GM18909 (cell line): ENCODE measurements at regions not wholly inside any gene's neighbourhood (a gene's known extent, or its start where the extent isn't known, plus 50 kb on each side); places are given as distances from the start of the nearest gene placed in this dataset.

Source experiments
- ATAC-seq: cut with Tn5 transposase; IDR thresholded peaks from one replicate; pipeline ENCODE4 v1.9.1; 2021; ENCODE audit warnings: mild to moderate bottlenecking; ENCODE audit not compliant: unreplicated experiment, poor library complexity

DNA sequence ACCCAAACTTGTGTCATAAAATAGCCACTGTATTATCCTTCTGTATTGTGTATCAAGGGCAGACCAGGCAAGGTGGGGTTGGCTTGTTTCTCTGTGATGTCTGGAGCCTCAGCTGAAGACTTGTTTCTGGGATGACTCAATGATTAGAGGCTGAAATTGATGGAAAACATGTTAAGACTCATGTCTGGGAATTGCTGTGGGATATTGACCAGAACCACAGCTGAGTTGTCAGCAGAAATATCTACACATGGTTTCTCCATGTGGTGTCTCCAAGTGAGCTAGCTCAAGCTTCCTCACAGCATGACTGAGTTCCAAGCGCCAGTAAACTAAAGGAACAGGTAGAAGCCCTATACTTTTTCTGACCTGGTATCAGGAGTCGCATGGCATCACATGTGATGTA, 128.5 kb upstream of the SYNDIG1 start:
- ATAC-seq, result no peak

DNA sequence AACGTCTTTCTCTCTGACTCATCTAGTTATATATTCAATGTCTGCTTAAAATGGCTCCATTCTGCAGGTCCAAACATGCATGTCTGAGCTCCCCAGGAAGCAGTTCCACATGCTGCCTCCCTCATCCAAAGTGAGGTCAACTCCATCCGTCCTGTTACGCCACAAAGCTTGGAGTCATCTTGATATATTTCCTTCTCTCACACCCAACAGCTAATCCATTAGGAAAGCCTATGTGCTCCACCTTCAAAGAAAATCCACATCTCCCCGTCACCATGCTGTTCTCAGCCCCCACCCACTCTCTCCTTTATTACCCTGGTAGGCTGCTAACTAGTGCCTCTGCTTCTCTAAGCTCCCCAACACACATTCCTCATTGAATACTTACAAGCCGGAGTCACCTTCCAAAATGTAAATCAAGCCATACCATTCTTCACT, 130.2 kb upstream of the SYNDIG1 start:
- ATAC-seq, result no peak

GRCh38 chr20:24337551-24337950, 131.9 kb upstream of the SYNDIG1 start:
- no peak for ATAC-seq

GRCh38 chr20:24337069-24337468, 132.4 kb upstream of the SYNDIG1 start:
- no peak for ATAC-seq

DNA sequence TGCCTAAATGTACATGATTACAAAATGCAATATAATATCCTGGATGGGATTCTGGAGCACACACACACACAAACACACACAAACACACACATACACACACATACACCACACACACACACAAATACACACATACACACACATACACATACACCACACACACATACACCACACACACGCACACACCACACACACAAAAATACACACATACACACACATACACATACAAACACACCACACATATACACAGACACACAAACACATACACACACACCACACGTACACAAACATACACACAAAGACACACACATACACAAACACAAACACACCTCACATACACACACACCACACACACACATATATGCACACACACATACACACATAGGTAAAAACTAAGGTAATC, 134.6 kb upstream of the SYNDIG1 start:
- ATAC-seq, result no peak

GRCh38 chr20:24332956-24333355, 136.5 kb upstream of the SYNDIG1 start:
- ATAC-seq, result no peak

DNA sequence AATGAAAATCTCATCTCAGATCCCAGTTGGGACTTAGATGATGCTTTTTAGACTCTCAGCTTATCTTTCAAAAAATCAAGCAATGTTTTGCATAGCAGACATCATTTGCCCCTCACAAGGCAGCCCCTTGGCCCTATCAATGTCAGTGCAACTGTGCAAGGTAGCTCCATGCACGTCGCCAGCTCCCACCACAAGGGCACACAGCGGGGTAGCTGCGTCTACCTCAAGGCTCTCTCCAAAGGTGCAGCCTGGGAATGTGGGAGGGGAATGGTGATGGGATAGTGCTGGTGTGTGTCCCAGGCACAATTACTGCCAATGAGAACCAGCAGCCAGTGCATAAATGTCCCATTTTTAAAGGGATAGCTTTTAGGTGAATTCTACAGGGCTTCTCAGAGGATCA, 137.5 kb upstream of the SYNDIG1 start:
- no peak for ATAC-seq

GRCh38 chr20:24328901-24329300, 140.5 kb upstream of the SYNDIG1 start:
- no peak for ATAC-seq

- ATAC-seq, result no peak
Measured at GRCh38 chr20:24321973-24322372, 147.5 kb upstream of the SYNDIG1 start.

GRCh38 chr20:24318569-24319352, 150.7 kb upstream of the SYNDIG1 start:
- ATAC-seq, result no peak

GRCh38 chr20:24317224-24317623, 152.2 kb upstream of the SYNDIG1 start:
- ATAC-seq, result no peak

GRCh38 chr20:24316731-24317130, 152.7 kb upstream of the SYNDIG1 start:
- no peak for ATAC-seq

DNA sequence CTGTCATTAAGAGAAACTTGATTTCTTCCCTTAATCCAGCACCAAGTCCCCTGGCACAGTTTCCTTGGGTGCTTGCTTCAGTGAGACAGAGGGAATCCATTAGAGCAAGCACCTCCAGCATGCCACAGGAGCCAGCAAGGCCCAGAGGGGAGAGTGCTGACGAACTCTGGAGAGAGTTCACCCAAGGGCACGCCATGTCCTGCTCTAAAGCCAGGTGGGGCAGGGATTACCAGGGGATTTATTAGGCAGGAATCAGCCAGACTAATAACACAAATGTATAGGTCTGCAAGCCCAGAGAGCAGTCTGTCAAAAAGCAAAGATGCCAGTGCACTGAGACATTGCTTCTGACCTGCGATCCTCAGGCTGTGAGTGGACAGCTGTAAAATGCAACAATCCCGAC, 155.4 kb upstream of the SYNDIG1 start:
- no peak for ATAC-seq

DNA sequence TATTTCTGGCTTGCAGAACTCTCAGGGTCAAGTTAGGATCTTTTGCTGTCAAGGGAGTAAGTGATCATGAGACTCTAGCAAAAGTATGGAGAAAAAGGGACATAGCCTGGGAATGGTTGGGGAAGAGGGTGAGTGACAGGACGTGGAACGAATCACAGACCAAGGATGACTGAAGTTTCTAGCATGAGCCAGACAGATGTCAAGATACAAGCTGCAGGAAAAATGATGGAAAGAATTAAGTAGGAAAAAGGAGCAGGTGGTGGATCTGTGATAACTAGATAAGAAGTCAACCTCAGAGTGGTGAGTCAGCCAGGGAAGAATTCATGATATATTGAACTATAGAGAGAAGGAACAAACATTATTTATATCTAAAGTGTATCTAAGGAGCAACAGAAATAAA, 159.8 kb upstream of the SYNDIG1 start:
- ATAC-seq, result no peak

GRCh38 chr20:24305371-24305770, 164.1 kb upstream of the SYNDIG1 start:
- ATAC-seq, result no peak

DNA sequence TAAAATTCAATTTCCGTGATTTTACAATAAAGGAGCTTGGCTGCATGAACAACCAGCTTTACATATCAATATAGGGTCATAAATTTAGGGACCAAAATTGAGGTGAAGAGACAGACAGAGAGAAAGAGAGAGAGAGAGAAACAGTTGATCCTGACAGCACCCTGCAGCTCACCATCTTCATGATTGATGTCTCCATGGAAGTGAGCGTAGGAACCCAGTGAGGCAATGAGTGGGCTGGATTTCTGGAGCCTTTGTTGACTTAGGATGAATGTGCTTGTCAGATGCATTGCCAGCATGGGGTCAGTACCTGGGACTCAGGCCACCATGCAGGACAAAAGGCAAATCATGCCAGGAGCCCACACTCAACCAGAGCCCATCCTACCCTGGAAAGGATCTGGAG, 165.1 kb upstream of the SYNDIG1 start:
- no peak for ATAC-seq

- no peak for ATAC-seq
Measured at GRCh38 chr20:24303393-24304170, 165.8 kb upstream of the SYNDIG1 start.

- no peak for ATAC-seq
Measured at GRCh38 chr20:24297993-24298392, 171.4 kb upstream of the SYNDIG1 start.

- no peak for ATAC-seq
Measured at GRCh38 chr20:24296477-24297261, 172.8 kb upstream of the SYNDIG1 start.

DNA sequence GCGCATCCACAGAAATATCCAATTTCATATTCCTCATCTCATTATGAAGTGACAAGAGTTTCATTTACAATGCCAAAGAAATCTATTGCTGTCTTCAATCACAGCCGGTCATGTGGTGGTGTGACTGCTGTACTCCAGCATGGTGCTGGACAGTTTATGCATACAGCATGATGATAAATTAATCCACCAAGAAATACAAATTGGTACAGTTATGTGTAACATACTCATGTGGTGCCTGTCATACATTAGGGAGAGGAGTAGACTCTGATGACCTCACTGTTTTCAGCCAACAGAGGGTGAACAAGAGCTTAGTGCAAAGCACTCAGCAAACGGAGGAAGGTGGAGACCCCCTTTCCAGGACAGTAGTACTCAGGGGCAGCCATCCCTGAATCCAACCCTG, 178.4 kb upstream of the SYNDIG1 start:
- no peak for ATAC-seq
